Ishikawa (cell line): ENCODE measurements at regions not wholly inside any gene's neighbourhood (a gene's known extent, or its start where the extent isn't known, plus 50 kb on each side); places are given as distances from the start of the nearest gene placed in this dataset.

Experiments used
- CEBPB ChIP-seq: IDR thresholded peaks from 2 replicates; pipeline ENCODE4 v1.6.1; 2012
- CREB1 ChIP-seq: IDR thresholded peaks from 2 replicates; pipeline ENCODE4 v1.6.1; 2012; ENCODE audit warnings: low read depth
- EGR1 ChIP-seq: IDR thresholded peaks from 2 replicates; pipeline ENCODE4 v1.6.1; 2012
- EP300 ChIP-seq: IDR thresholded peaks from 2 replicates; pipeline ENCODE4 v1.6.1; 2012; ENCODE audit warnings: borderline replicate concordance
- MAX ChIP-seq: IDR thresholded peaks from 2 replicates; pipeline ENCODE4 v1.6.1; 2012
- NFIC ChIP-seq: IDR thresholded peaks from 2 replicates; pipeline ENCODE4 v1.6.1; 2012
- RAD21 ChIP-seq: IDR thresholded peaks from 2 replicates; pipeline ENCODE4 v1.6.1; 2012; ENCODE audit warnings: low read depth
- REST ChIP-seq: IDR thresholded peaks from 2 replicates; pipeline ENCODE4 v1.6.1; 2012; ENCODE audit warnings: low read depth, mild to moderate bottlenecking
- TAF1 ChIP-seq: IDR thresholded peaks from 2 replicates; pipeline ENCODE4 v1.6.1; 2012; ENCODE audit warnings: low read depth, mild to moderate bottlenecking
- TCF12 ChIP-seq: IDR thresholded peaks from 2 replicates; pipeline ENCODE4 v1.6.1; 2012; ENCODE audit warnings: low read depth
- USF1 ChIP-seq: IDR thresholded peaks from 2 replicates; pipeline ENCODE4 v1.6.1; 2012
- YY1 ChIP-seq: IDR thresholded peaks from 2 replicates; pipeline ENCODE4 v1.6.1; 2012; ENCODE audit warnings: low read depth
- ZBTB7A ChIP-seq: IDR thresholded peaks from 2 replicates; pipeline ENCODE4 v1.6.1; 2012; ENCODE audit warnings: low read depth

- TF ChIP-seq YY1 (no peak), RAD21 (no peak), REST (no peak), CREB1 (no peak), TCF12 (no peak), TAF1 (no peak), MAX (no peak), USF1 (no peak), EP300 (no peak), CEBPB (no peak), EGR1 (no peak), ZBTB7A (no peak), NFIC (no peak)
Observed at GRCh38 chr6:91341473-91341872, 754.6 kb upstream of the MAP3K7 start.
